ENCODE measurements at regions not wholly inside any gene's neighbourhood (a gene's known extent, or its start where the extent isn't known, plus 50 kb on each side); places are given as distances from the start of the nearest gene placed in this dataset.

GRCh38 chr2:144572977-144573376, 53.1 kb upstream of the ZEB2 start:
- H3K4me2 ChIP-seq, result no peak overlapping the region
- H3K79me2 ChIP-seq (ENCODE audit: low read depth), result no peaks in the 10 kb centered on the region
- no peak overlapping the region for H2AFZ ChIP-seq
- H4K20me1 ChIP-seq (ENCODE audit: insufficient read depth), result no peaks in the 10 kb centered on the region
- no peaks in the 10 kb centered on the region for H3K27me3 ChIP-seq (ENCODE audit: insufficient read depth, low read depth)
- no peaks in the 10 kb centered on the region for H3K4me1 ChIP-seq (replicated peaks; ENCODE audit: insufficient read depth)
- H3K9me3 ChIP-seq (ENCODE audit: insufficient read depth, low read depth), result no peaks in the 10 kb centered on the region
- H3K9me2 ChIP-seq (ENCODE audit: insufficient read depth), result no peaks in the 10 kb centered on the region
- POLR2A ChIA-PET (ENCODE audit: unreplicated experiment), result no interaction called here
- intact Hi-C loops (cut with micrococcal nuclease; ENCODE audit: unreplicated experiment), result no loop called here
- no peaks in the 10 kb centered on the region for H3K36me3 ChIP-seq (ENCODE audit: low read depth)
- TF ChIP-seq, protein P1, sequence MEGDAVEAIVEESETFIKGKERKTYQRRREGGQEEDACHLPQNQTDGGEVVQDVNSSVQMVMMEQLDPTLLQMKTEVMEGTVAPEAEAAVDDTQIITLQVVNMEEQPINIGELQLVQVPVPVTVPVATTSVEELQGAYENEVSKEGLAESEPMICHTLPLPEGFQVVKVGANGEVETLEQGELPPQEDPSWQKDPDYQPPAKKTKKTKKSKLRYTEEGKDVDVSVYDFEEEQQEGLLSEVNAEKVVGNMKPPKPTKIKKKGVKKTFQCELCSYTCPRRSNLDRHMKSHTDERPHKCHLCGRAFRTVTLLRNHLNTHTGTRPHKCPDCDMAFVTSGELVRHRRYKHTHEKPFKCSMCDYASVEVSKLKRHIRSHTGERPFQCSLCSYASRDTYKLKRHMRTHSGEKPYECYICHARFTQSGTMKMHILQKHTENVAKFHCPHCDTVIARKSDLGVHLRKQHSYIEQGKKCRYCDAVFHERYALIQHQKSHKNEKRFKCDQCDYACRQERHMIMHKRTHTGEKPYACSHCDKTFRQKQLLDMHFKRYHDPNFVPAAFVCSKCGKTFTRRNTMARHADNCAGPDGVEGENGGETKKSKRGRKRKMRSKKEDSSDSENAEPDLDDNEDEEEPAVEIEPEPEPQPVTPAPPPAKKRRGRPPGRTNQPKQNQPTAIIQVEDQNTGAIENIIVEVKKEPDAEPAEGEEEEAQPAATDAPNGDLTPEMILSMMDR (conservative IDR thresholded peaks at IDR 0.05), result no peak
- TF ChIP-seq EZH2 (IDR thresholded peaks at IDR 0.05; ENCODE audit: low read depth), result no peak
- no peak overlapping the region for H3K4me3 ChIP-seq
- H3K27ac ChIP-seq, result no peak overlapping the region
- DNase-seq, result no peak
- CTCF ChIA-PET, result no interaction called here
- no peaks in the 10 kb centered on the region for H3F3A ChIP-seq (ENCODE audit: insufficient read depth, low read depth)
- no TSS peak for BruUV-seq (replicated peaks)

DNA sequence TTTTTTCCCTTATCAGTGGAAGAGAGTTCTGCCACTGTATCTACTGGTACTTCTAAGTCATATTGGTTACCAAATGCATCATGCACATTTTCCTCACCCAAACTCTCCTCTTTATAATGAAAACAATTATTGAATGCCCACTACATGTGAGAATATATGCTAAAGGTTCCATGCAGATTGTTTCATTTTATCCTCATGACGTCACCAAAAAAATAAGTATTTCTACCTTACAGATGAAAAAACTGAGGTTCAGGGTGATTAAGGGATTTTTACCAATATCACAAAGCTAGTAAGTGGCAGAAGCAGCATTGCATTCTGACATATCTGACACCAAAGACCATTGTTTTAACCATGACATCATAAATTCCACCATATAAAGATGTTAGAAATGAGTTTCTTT, 51.9 kb upstream of the ZEB2 start:
- Histone ChIP-seq H3K79me2 (ENCODE audit: low read depth) (no peaks in the 10 kb centered on the region), H3K36me3 (ENCODE audit: low read depth) (no peaks in the 10 kb centered on the region), H3K27me3 (ENCODE audit: insufficient read depth, low read depth) (no peaks in the 10 kb centered on the region), H3K4me1 (replicated peaks; ENCODE audit: insufficient read depth) (no peaks in the 10 kb centered on the region), H2AFZ (no peak overlapping the region), H3F3A (ENCODE audit: insufficient read depth, low read depth) (no peaks in the 10 kb centered on the region), H3K9me3 (ENCODE audit: insufficient read depth, low read depth) (no peaks in the 10 kb centered on the region), H4K20me1 (ENCODE audit: insufficient read depth) (no peaks in the 10 kb centered on the region), H3K9me2 (ENCODE audit: insufficient read depth) (no peaks in the 10 kb centered on the region), H3K4me3 (no peak overlapping the region), H3K4me2 (no peak overlapping the region), H3K27ac (no peak overlapping the region)
- no TSS peak for BruUV-seq (replicated peaks)
- ChIA-PET CTCF (no interaction called here), POLR2A (ENCODE audit: unreplicated experiment) (no interaction called here)
- DNase-seq, result no peak
- TF ChIP-seq, protein P1 (conservative IDR thresholded peaks at IDR 0.05), result no peak
- no peak for TF ChIP-seq EZH2 (IDR thresholded peaks at IDR 0.05; ENCODE audit: low read depth)
- intact Hi-C loops (cut with micrococcal nuclease; ENCODE audit: unreplicated experiment), result no loop called here

DNA sequence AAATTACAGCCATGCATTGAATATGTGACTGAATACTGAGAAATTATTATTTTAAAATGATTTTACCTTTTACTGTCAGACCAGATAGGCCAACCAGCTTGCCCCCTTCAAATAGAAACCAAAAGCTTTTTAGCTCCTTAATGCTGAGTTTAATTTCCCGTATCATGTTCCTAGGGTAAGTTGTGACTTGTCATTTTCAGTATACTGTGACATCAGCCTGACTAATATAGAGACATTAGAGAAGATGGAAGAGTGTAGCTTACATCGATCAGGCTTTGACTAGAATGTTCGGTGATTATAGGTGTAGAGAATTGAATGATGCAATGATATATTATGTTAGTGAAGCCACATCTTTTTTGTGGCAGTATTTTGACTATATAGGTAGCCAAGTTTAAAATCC, 50.6 kb upstream of the ZEB2 start:
- no TSS peak for BruUV-seq (replicated peaks)
- no peaks in the 10 kb centered on the region for H3K27me3 ChIP-seq (ENCODE audit: insufficient read depth, low read depth)
- CTCF ChIA-PET, result no interaction called here
- no peaks in the 10 kb centered on the region for H3F3A ChIP-seq (ENCODE audit: insufficient read depth, low read depth)
- H3K4me1 ChIP-seq (replicated peaks; ENCODE audit: insufficient read depth), result no peaks in the 10 kb centered on the region
- TF ChIP-seq, protein P1 (conservative IDR thresholded peaks at IDR 0.05), result no peak
- no peak for TF ChIP-seq EZH2 (IDR thresholded peaks at IDR 0.05; ENCODE audit: low read depth)
- H2AFZ ChIP-seq, result no peak overlapping the region
- H3K9me2 ChIP-seq (ENCODE audit: insufficient read depth), result 0 out of 2 replicates have a peak, but pooled peaks cover 3% of the 10 kb centered on the region
- no peaks in the 10 kb centered on the region for H4K20me1 ChIP-seq (ENCODE audit: insufficient read depth)
- no peaks in the 10 kb centered on the region for H3K9me3 ChIP-seq (ENCODE audit: insufficient read depth, low read depth)
- H3K4me3 ChIP-seq, result no peak overlapping the region
- no peaks in the 10 kb centered on the region for H3K79me2 ChIP-seq (ENCODE audit: low read depth)
- intact Hi-C loops (cut with micrococcal nuclease; ENCODE audit: unreplicated experiment), result no loop called here
- POLR2A ChIA-PET (ENCODE audit: unreplicated experiment), result no interaction called here
- no peak overlapping the region for H3K4me2 ChIP-seq
- H3K36me3 ChIP-seq (ENCODE audit: low read depth), result no peaks in the 10 kb centered on the region
- no peak for DNase-seq
- H3K27ac ChIP-seq, result no peak overlapping the region
